Astrocyte (in vitro differentiated cells and primary cell): ENCODE measurements at regions not wholly inside any gene's neighbourhood (a gene's known extent, or its start where the extent isn't known, plus 50 kb on each side); places are given as distances from the start of the nearest gene placed in this dataset.

ENCODE experiments used
- EZH2 ChIP-seq: IDR thresholded peaks from 2 replicates; pipeline ENCODE4 v1.6.1; 2012; ENCODE audit warnings: mild to moderate bottlenecking, low read length, inconsistent platforms; ENCODE audit not compliant: insufficient read depth
- TF ChIP-seq, protein P1 (sequence below): IDR thresholded peaks from 2 replicates; pipeline ENCODE4 v1.5.1; 2011; ENCODE audit warnings: low read depth, mild to moderate bottlenecking, inconsistent platforms, low read length, moderate library complexity; ENCODE audit not compliant: insufficient read depth

DNA sequence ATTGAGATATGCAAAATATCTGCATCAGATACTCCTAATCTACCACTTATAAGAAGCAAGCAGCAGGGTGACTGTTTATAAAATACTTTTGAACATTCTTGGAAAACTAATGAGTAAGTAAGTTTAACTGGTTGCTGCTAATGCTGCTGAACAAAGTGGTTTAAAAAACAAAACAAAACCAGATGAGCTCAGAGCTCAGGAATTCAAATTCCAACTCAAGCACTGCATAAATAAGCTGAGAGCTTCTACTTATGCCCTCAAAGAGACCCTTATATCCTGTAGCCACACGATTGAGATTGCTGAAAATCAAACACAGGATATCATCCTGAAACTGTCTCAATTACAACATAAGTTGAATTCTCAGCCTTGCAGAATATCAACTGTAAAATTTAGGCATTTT, 62.3 kb upstream of the NYAP2 start:
- TF ChIP-seq, protein P1, sequence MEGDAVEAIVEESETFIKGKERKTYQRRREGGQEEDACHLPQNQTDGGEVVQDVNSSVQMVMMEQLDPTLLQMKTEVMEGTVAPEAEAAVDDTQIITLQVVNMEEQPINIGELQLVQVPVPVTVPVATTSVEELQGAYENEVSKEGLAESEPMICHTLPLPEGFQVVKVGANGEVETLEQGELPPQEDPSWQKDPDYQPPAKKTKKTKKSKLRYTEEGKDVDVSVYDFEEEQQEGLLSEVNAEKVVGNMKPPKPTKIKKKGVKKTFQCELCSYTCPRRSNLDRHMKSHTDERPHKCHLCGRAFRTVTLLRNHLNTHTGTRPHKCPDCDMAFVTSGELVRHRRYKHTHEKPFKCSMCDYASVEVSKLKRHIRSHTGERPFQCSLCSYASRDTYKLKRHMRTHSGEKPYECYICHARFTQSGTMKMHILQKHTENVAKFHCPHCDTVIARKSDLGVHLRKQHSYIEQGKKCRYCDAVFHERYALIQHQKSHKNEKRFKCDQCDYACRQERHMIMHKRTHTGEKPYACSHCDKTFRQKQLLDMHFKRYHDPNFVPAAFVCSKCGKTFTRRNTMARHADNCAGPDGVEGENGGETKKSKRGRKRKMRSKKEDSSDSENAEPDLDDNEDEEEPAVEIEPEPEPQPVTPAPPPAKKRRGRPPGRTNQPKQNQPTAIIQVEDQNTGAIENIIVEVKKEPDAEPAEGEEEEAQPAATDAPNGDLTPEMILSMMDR, result no peak
- TF ChIP-seq EZH2, result no peak
